Mesothelial cell of epicardium (in vitro differentiated cells): ENCODE measurements at regions not wholly inside any gene's neighbourhood (a gene's known extent, or its start where the extent isn't known, plus 50 kb on each side); places are given as distances from the start of the nearest gene placed in this dataset.
"Not testable (repeated sequence)": the region's sequence is repeated elsewhere in the genome, so short reads cannot be mapped to it uniquely, and the experiment has no call there.

Experiments
- DNase-seq, 2 experiments: peaks; one replicate each; pipeline ENCODE4 v3.0.0; 2021; ENCODE audit warnings: low spot score in 2 of 2; ENCODE audit not compliant: unreplicated experiment in 2 of 2
- H3K27ac Mint-ChIP-seq: 2 replicates; pipeline ENCODE4 v1.8.0; 2021; ENCODE audit warnings: mixed read lengths
- H3K27me3 Mint-ChIP-seq: 2 replicates; pipeline ENCODE4 v1.8.0; 2021; ENCODE audit warnings: low read depth, mixed read lengths
- H3K36me3 Mint-ChIP-seq: 2 replicates; pipeline ENCODE4 v1.8.0; 2021; ENCODE audit warnings: mixed read lengths
- H3K4me1 Mint-ChIP-seq: 2 replicates; pipeline ENCODE4 v1.8.0; 2021; ENCODE audit warnings: mixed read lengths
- H3K4me3 Mint-ChIP-seq: 2 replicates; pipeline ENCODE4 v1.8.0; 2021; ENCODE audit warnings: mild to moderate bottlenecking, moderate library complexity, mixed read lengths
- H3K9me3 Mint-ChIP-seq: 2 replicates; pipeline ENCODE4 v1.8.0; 2021; ENCODE audit warnings: mixed read lengths
- CTCF ChIP-seq: fragments of 200-600 bp; sonication (generic); IDR thresholded peaks from one replicate; pipeline ENCODE4 v1.5.0; 2021; ENCODE audit warnings: antibody characterized with exemption; ENCODE audit not compliant: unreplicated experiment

GRCh38 chr21:35559128-35559828 lies 501.0 kb downstream of the SETD4 start:
- Mint-ChIP-seq H3K27me3 (peaks cover 11% of the 10 kb centered on the region), H3K4me1 (peaks cover 3% of the 10 kb centered on the region), H3K4me3 (no peak overlapping the region), H3K36me3 (no peaks in the 10 kb centered on the region), H3K27ac (no peak overlapping the region), H3K9me3 (peaks cover 3% of the 10 kb centered on the region)
- TF ChIP-seq CTCF, result no peak
- DNase-seq, result no peak

GRCh38 chr21:35556536-35556935 lies 503.8 kb downstream of the SETD4 start:
- no peaks in the 10 kb centered on the region for H3K36me3 Mint-ChIP-seq
- TF ChIP-seq CTCF, result no peak
- no peaks in the 10 kb centered on the region for H3K4me1 Mint-ChIP-seq
- peaks cover 11% of the 10 kb centered on the region for H3K27me3 Mint-ChIP-seq
- DNase-seq, result no peak
- H3K4me3 Mint-ChIP-seq, result no peak overlapping the region
- peaks cover 3% of the 10 kb centered on the region for H3K9me3 Mint-ChIP-seq
- no peak overlapping the region for H3K27ac Mint-ChIP-seq

- not testable (repeated sequence) for DNase-seq, H3K4me3 Mint-ChIP-seq, H3K36me3 Mint-ChIP-seq, H3K27ac Mint-ChIP-seq, H3K4me1 Mint-ChIP-seq, H3K9me3 Mint-ChIP-seq
- H3K27me3 Mint-ChIP-seq, result peaks cover 21% of the 10 kb centered on the region
Measured at GRCh38 chr21:35552483-35552882, 503.4 kb upstream of the RUNX1 start.

GRCh38 chr21:35548904-35549615 lies 500.0 kb upstream of the RUNX1 start:
- no peaks in the 10 kb centered on the region for H3K36me3 Mint-ChIP-seq
- no peak for DNase-seq
- H3K9me3 Mint-ChIP-seq, result peaks cover 3% of the 10 kb centered on the region
- no peak overlapping the region for H3K4me3 Mint-ChIP-seq
- H3K27me3 Mint-ChIP-seq, result peaks cover 22% of the 10 kb centered on the region
- no peak for TF ChIP-seq CTCF
- no peaks in the 10 kb centered on the region for H3K4me1 Mint-ChIP-seq
- no peak overlapping the region for H3K27ac Mint-ChIP-seq

GRCh38 chr21:35547946-35548774 lies 499.1 kb upstream of the RUNX1 start:
- Mint-ChIP-seq H3K27me3 (peaks cover 27% of the 10 kb centered on the region), H3K27ac (no peak overlapping the region), H3K9me3 (peaks cover 3% of the 10 kb centered on the region), H3K4me1 (no peaks in the 10 kb centered on the region), H3K36me3 (no peaks in the 10 kb centered on the region), H3K4me3 (no peak overlapping the region)
- no peak for TF ChIP-seq CTCF
- DNase-seq, result no peak

- TF ChIP-seq CTCF, result no peak
- H3K9me3 Mint-ChIP-seq, result peaks cover 3% of the 10 kb centered on the region
- H3K36me3 Mint-ChIP-seq, result no peaks in the 10 kb centered on the region
- no peak overlapping the region for H3K27ac Mint-ChIP-seq
- H3K4me1 Mint-ChIP-seq, result no peaks in the 10 kb centered on the region
- DNase-seq, result no peak
- H3K4me3 Mint-ChIP-seq, result no peak overlapping the region
- H3K27me3 Mint-ChIP-seq, result peaks cover 38% of the 10 kb centered on the region
Measured at GRCh38 chr21:35543746-35544145, 494.6 kb upstream of the RUNX1 start.
